CD14-positive monocyte (primary cell): ENCODE measurements at regions not wholly inside any gene's neighbourhood (a gene's known extent, or its start where the extent isn't known, plus 50 kb on each side); places are given as distances from the start of the nearest gene placed in this dataset.

Experiments
- DNase-seq, 3 donors: peaks; one replicate each; pipeline ENCODE4 v3.0.0-alpha.2; 2011 to 2022
- H2AFZ ChIP-seq: 2 replicates; pipeline ENCODE4 v1.6.0; 2012; ENCODE audit warnings: mild to moderate bottlenecking, low read depth, low read length, inconsistent platforms; ENCODE audit not compliant: insufficient read depth, poor library complexity, severe bottlenecking
- H3K27ac ChIP-seq, 2 donors: 1 replicate in 1 of 2; 2 replicates in 1 of 2; pipeline ENCODE4 v1.5.1; 2012 to 2013; ENCODE audit warnings: low read length in 2 of 2, control low read depth in 1 of 2, inconsistent platforms in 1 of 2, low read depth in 1 of 2, mild to moderate bottlenecking in 1 of 2
- H3K27me3 ChIP-seq, 2 donors: one replicate each; pipeline versions ENCODE4 v1.6.0 to v1.6.1; 2011 to 2013; ENCODE audit warnings: low read length in 2 of 2; ENCODE audit not compliant: control insufficient read depth in 2 of 2, insufficient read depth in 2 of 2
- H3K36me3 ChIP-seq, 2 donors: replicated peaks in 1 of 2; 1 replicate in 1 of 2; 2 replicates in 1 of 2; pipeline versions ENCODE4 v1.5.1 to v1.6.1; 2012 to 2013; ENCODE audit warnings: low read length in 2 of 2, control low read depth in 1 of 2, inconsistent platforms in 1 of 2, mild to moderate bottlenecking in 1 of 2; ENCODE audit not compliant: insufficient read depth in 2 of 2, control insufficient read depth in 1 of 2
- H3K4me1 ChIP-seq, 2 donors: 1 replicate in 1 of 2; 2 replicates in 1 of 2; pipeline versions ENCODE4 v1.5.1 to v1.6.1; 2012 to 2013; ENCODE audit warnings: low read length in 2 of 2, control low read depth in 1 of 2, inconsistent platforms in 1 of 2, mild to moderate bottlenecking in 1 of 2, moderate library complexity in 1 of 2; ENCODE audit not compliant: insufficient read depth in 2 of 2, control insufficient read depth in 1 of 2
- H3K4me2 ChIP-seq: replicated peaks from 2 replicates; pipeline ENCODE3; 2012; ENCODE audit warnings: low read length, moderate library complexity, mild to moderate bottlenecking; ENCODE audit not compliant: poor library complexity, severe bottlenecking; ENCODE audit errors: extremely low read depth
- H3K4me3 ChIP-seq, 3 experiments: fragments of 200-600 bp in 1 of 3; sonication (generic) in 1 of 3; replicated peaks in 1 of 3; 1 replicate in 2 of 3; 2 replicates in 1 of 3; pipeline ENCODE4 v1.5.1; 2011 to 2013; ENCODE audit warnings: low read length in 3 of 3, mild to moderate bottlenecking in 3 of 3, control low read depth in 2 of 3, low read depth in 2 of 3, inconsistent platforms in 1 of 3, moderate library complexity in 1 of 3
- H3K79me2 ChIP-seq: 2 replicates; pipeline ENCODE4 v1.6.0; 2012; ENCODE audit warnings: mild to moderate bottlenecking, control low read depth, inconsistent platforms, low read length, moderate library complexity; ENCODE audit not compliant: insufficient read depth
- H3K9ac ChIP-seq: 2 replicates; pipeline ENCODE4 v1.6.0; 2017; ENCODE audit warnings: low read length, mild to moderate bottlenecking; ENCODE audit not compliant: insufficient read depth, poor library complexity, severe bottlenecking
- H3K9me3 ChIP-seq, 2 donors: replicated peaks in 1 of 2; 1 replicate in 1 of 2; 2 replicates in 1 of 2; pipeline versions ENCODE4 v1.5.1 to v1.6.1; 2012 to 2013; ENCODE audit warnings: low read length in 2 of 2, control low read depth in 1 of 2; ENCODE audit not compliant: control insufficient read depth in 1 of 2, insufficient read depth in 1 of 2
- H4K20me1 ChIP-seq: 2 replicates; pipeline ENCODE4 v1.6.0; 2012; ENCODE audit warnings: mild to moderate bottlenecking, low read length, control low read depth, moderate library complexity; ENCODE audit not compliant: insufficient read depth
- H3K27ac Mint-ChIP-seq, 7 donors: one replicate each; pipeline ENCODE4 v1.8.0; 2020; ENCODE audit warnings: mild to moderate bottlenecking in 7 of 7, mixed read lengths in 7 of 7, moderate library complexity in 6 of 7, inconsistent platforms in 2 of 7
- H3K27me3 Mint-ChIP-seq, 3 donors: one replicate each; pipeline ENCODE4 v1.8.0; 2021 to 2022; ENCODE audit warnings: low read depth in 3 of 3, mild to moderate bottlenecking in 3 of 3, mixed read lengths in 3 of 3, moderate library complexity in 3 of 3, inconsistent platforms in 1 of 3
- H3K36me3 Mint-ChIP-seq, 2 donors: one replicate each; pipeline ENCODE4 v1.8.0; 2020; ENCODE audit warnings: mixed read lengths in 2 of 2, inconsistent platforms in 1 of 2, mild to moderate bottlenecking in 1 of 2
- H3K4me1 Mint-ChIP-seq: one replicate; pipeline ENCODE4 v1.8.0; 2020; ENCODE audit warnings: mild to moderate bottlenecking, mixed read lengths
- H3K4me3 Mint-ChIP-seq, 2 donors: one replicate each; pipeline ENCODE4 v1.8.0; 2020; ENCODE audit warnings: mild to moderate bottlenecking in 2 of 2, mixed read lengths in 2 of 2, moderate library complexity in 1 of 2
- H3K9me3 Mint-ChIP-seq, 7 donors: one replicate each; pipeline ENCODE4 v1.8.0; 2020 to 2022; ENCODE audit warnings: mixed read lengths in 7 of 7, mild to moderate bottlenecking in 6 of 7, moderate library complexity in 6 of 7, inconsistent platforms in 2 of 7
- WGBS: methylation state at CpG from one replicate; pipeline ENCODE4 v1.1.5; 2013; ENCODE audit warnings: missing lambda C conversion rate; ENCODE audit not compliant: insufficient coverage; 5-methylcytosine and 5-hydroxymethylcytosine counted together
- intact Hi-C, 2 donors: fragments of 100-400 bp; cut with micrococcal nuclease; formaldehyde crosslinking; loops; one replicate each; pipeline versions ENCODE4 v1.15.0 to v1.15.1; 2023
- TF ChIP-seq, protein P1 (sequence below): fragments of 200-600 bp; IDR thresholded peaks from one replicate; pipeline ENCODE4 v1.8.0; 2022; ENCODE audit warnings: antibody characterized with exemption, mild to moderate bottlenecking

DNA sequence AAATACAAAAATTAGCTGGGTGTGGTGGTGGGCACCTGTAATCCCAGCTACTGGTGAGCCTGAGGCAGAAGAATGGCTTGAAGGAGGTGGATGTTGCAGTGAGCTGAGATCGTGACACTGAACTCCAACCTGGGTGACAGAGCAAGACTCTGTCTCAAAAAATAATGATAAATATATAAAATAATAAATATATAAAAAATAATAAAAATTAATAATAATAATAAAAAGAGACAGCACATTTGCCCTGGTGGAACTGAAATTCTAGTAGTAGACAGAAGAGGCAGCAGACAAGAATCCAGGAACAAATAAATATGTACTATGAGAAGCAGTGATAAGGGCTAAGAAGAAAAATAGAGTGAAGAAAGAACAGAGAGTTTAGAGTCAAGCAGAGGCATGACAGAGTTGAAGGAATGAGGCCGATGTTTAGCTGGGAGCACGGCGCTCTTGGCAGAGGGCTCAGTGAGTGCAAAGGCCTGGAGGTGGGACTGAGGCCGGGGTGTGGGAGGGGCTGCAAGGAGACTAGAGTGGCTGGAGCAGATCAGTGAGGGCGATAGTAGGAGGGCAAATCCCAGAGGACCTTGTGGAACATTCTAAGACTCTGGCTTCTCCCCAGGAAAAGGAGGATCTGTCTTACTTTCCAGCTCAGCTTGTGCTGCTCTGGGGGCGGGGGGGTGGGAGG is 410.3 kb downstream of the MN1 start:
- H2AFZ ChIP-seq, result no peak overlapping the region
- H3K4me2 ChIP-seq, result no peak overlapping the region
- Mint-ChIP-seq H3K4me3 (no peak overlapping the region), H3K36me3 (no peaks in the 10 kb centered on the region), H3K9me3 (no peaks in the 10 kb centered on the region), H3K27me3 (peaks cover 4 to 6% (median 5%) of the 10 kb centered on the region in 3 donors), H3K27ac (no peak overlapping the region), H3K4me1 (no peaks in the 10 kb centered on the region)
- H3K36me3 ChIP-seq, result no peaks in the 10 kb centered on the region
- no peak for DNase-seq
- TF ChIP-seq, protein P1, sequence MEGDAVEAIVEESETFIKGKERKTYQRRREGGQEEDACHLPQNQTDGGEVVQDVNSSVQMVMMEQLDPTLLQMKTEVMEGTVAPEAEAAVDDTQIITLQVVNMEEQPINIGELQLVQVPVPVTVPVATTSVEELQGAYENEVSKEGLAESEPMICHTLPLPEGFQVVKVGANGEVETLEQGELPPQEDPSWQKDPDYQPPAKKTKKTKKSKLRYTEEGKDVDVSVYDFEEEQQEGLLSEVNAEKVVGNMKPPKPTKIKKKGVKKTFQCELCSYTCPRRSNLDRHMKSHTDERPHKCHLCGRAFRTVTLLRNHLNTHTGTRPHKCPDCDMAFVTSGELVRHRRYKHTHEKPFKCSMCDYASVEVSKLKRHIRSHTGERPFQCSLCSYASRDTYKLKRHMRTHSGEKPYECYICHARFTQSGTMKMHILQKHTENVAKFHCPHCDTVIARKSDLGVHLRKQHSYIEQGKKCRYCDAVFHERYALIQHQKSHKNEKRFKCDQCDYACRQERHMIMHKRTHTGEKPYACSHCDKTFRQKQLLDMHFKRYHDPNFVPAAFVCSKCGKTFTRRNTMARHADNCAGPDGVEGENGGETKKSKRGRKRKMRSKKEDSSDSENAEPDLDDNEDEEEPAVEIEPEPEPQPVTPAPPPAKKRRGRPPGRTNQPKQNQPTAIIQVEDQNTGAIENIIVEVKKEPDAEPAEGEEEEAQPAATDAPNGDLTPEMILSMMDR, result no peak
- H3K4me1 ChIP-seq, result no peaks in the 10 kb centered on the region
- no peaks in the 10 kb centered on the region for H3K79me2 ChIP-seq
- no peaks in the 10 kb centered on the region for H3K27me3 ChIP-seq
- no peaks in the 10 kb centered on the region for H4K20me1 ChIP-seq
- intact Hi-C loops, result no loop called here
- H3K27ac ChIP-seq, result no peak overlapping the region
- H3K9me3 ChIP-seq, result no peaks in the 10 kb centered on the region
- H3K4me3 ChIP-seq, result no peak overlapping the region
- 87% methylated on average over 6 of the region's 7 CpGs for WGBS
- H3K9ac ChIP-seq, result no peak overlapping the region

DNA sequence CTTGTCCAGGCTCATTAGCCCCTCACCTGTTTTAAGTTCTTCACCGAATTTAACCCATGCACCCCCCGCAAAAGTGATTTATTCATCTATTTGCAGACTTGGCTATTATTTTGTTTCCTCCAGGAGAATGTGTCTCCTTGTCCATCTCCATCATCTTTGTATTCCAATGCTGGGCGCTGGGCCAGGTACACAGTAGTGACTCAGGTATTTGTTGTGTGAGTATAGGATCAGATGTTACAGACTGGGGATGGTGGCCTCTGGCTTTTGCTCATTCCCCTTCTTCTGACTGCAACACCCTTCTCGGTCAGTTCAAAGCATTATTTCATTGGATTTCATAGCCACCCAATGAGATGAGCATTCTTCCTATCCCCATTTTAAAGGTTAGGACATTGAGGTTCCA is 408.2 kb downstream of the MN1 start:
- H3K9me3 Mint-ChIP-seq, result no peaks in the 10 kb centered on the region
- DNase-seq, result no peak

More for the DNA sequence above, 408.2 kb downstream of the MN1 start:
- Histone ChIP-seq H2AFZ (no peak overlapping the region), H3K36me3 (no peaks in the 10 kb centered on the region), H3K9me3 (no peaks in the 10 kb centered on the region), H3K4me3 (no peak overlapping the region), H3K4me1 (no peaks in the 10 kb centered on the region), H3K27me3 (no peaks in the 10 kb centered on the region), H3K79me2 (no peaks in the 10 kb centered on the region), H3K4me2 (no peak overlapping the region), H3K9ac (no peak overlapping the region), H4K20me1 (no peaks in the 10 kb centered on the region), H3K27ac (no peak overlapping the region)
- TF ChIP-seq, protein P1, result no peak
- intact Hi-C loops, result no loop called here
- H3K4me3 Mint-ChIP-seq, result no peak overlapping the region
- no peaks in the 10 kb centered on the region for H3K36me3 Mint-ChIP-seq
- peaks cover 3 to 6% (median 4%) of the 10 kb centered on the region in 3 donors for H3K27me3 Mint-ChIP-seq
- no CpG with 5 or more reads among the region's 4 CpGs for WGBS
- H3K27ac Mint-ChIP-seq, result no peak overlapping the region
- H3K4me1 Mint-ChIP-seq, result no peaks in the 10 kb centered on the region
